IPS-NIHi7 (cell line): ENCODE measurements at regions not wholly inside any gene's neighbourhood (a gene's known extent, or its start where the extent isn't known, plus 50 kb on each side); places are given as distances from the start of the nearest gene placed in this dataset.
"Not testable (repeated sequence)": the region's sequence is repeated elsewhere in the genome, so short reads cannot be mapped to it uniquely, and the experiment has no call there.

Source experiments
- DNase-seq: peaks from one replicate; pipeline ENCODE4 v3.0.0; 2012; ENCODE audit warnings: mixed read lengths; ENCODE audit errors: extremely low spot score

DNA sequence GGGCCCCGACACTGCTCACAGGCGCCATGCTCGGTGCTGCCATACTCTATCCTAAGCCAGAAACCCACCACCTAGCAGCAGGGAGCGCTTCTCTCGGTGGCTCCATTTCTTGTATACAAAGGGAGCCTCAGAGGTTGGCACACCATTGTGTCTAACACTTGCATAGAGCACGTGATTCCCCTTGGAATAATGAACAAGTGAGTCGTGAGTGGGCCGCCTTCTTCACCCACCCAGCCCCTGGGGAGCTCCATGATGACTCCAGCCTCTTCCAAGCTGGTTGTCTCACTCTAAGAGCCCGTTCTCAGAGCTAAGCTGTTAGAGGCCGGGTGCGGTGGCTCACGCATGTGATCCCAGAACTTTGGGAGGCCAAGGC is 82.3 kb upstream of the ZNF469 start:
- DNase-seq = no peak

GRCh38 chr16:88301431-88301830 is 81.3 kb upstream of the ZNF469 start:
- no peak for DNase-seq

DNA sequence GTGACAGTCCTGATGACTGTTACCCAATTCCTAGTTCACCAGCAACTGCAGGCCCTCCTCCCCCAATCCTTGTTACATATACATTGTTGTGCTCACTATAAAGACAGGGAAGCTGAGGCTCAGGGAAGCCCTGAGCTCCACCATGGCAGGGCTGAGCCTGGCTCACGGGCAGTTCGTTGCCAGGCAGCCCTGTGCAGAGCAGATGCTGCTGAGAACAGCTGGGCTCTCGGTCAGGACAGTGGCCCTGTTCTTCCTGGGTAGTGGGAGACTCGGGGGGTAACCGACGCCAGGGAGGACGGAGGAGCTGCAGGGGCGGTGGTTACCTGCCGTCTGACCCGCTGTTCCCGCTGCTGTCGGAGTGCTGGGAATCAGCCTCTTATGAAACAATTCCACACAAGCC is 80.9 kb upstream of the ZNF469 start:
- no peak for DNase-seq

GRCh38 chr16:88302666-88303065 is 80.1 kb upstream of the ZNF469 start:
- no peak for DNase-seq

DNA sequence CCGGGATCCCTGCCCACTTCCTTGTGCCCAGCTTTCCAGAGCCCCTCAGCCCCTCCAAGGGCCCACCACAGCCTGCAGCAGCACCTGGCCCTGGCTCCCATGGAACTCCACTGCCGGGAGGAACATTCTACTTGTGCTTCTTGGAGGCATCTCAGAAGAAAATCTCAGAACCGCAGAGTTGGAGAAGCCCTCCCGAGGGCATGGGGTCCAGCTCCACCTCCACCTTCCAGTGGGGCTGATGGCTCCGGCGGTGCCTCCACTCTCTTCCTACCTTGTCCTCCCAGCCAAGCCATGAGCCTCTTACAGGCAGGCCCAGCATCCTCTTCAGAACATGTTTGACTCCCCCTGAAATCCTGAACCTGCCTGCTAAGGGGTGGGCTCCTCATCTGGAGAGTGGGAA is 79.4 kb upstream of the ZNF469 start:
- DNase-seq = no peak

DNA sequence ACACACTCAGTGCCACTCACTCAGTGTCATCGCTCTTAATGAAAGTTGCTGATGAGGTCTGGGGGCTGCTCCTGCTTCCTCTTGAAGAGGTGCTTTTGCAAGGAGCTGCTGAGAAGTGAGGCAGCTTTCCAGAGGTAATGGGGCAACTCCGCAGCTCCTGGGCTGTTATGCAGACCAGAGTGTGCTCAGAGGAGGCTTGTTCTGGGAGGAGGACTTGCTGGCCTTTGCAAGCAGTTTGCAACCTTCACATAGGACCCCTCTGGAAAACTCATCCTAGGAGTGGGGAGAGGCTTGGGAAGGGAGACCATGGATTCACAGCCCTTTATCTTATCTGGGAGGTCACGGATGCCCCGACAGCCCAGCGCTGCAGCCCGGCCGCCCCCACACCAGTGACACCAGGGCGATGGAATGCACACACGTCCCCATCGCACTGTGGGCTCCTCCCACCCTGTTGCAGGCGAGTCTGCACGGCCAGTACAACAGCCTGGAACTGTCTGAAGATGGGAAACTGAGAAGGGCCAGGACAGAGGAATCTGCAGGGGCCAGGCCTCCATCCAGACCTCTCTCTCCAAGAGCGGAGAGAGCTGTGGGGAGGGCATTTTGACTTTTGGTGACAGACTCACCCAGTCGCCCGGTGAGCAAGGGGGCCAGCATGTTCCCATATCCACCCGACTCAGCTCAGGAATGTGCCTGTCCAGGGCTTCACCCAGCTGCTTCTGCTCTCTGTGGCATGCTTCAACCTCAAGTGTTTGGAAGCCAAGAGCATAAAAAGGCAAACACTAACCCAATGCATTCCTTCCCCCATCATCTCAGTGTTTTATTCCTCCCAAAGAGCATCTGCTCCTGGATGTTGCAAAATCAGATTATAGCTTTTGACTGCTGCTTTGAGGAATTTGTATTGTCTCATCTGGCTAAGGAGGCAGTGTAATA is 78.6 kb upstream of the ZNF469 start:
- DNase-seq = peak; percentile 65

DNA sequence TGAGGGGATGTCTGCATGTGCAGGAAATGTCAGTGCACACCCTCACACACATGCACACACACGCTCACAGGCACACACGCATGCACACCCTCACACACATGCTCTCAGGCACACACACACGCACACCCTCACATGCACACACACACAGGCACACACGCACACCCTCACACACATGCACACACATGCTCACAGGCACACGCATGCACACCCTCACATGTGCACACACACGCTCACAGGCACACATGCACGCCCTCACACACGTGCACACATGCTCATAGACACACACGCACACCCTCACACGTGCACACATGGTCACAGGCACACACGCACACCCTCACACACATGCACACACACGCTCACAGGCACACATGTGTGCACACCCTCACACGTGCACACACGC is 77.6 kb upstream of the ZNF469 start:
- DNase-seq = no peak

GRCh38 chr16:88306411-88306810 is 76.3 kb upstream of the ZNF469 start:
- no peak for DNase-seq

GRCh38 chr16:88306860-88307545 is 75.8 kb upstream of the ZNF469 start:
- no peak for DNase-seq

GRCh38 chr16:88308441-88309173 is 74.2 kb upstream of the ZNF469 start:
- no peak for DNase-seq

DNA sequence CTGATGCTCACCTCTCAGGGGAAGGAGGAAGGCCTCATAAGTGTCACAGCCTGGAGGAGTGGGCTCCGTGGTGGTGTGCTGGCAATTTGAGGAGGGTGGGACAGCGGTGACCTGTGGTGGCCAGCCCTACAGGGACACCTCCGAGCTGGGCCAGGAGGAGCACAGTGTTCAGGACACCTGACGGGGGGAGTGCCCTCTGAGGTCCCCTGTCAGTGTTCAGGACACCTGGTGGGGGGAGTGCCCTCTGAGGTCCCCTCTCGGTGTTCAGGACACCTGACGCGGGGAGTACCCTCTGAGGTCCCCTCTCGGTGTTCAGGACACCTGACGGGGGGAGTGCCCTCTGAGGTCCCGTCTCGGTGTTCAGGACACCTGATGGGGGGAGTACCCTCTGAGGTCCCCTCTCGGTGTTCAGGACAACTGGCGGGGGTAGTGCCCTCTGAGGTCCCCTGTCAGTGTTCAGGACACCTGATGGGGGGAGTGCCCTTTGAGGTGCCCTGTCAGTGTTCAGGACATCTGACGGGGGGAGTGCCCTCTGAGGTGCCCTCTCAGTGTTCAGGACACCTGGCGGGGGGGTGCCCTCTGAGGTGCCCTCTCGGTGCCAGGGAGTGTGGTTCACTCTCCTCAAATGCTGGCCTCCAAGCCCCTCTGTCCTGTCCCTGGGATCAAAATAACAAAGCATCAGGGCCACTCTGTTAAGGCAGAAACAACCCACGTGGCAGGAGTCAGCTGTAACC is 73.4 kb upstream of the ZNF469 start:
- DNase-seq = no peak

DNA sequence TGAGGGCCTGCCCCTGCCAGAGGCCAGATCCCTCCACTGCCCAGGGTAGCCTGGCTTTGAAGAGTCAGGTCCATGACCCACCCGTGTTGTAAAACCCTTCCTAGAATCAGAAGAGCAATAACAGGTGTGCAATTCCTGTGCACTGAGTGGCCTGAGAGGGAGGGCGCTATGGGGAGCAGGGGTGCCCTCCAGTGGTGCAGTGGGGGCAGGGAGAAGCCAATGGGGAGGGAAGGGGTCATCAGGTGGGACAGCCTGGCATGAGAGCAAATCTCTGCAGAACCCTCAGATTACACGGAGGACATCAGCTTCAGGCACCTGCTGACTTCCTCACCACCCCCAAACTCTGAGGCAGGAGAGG is 72.9 kb upstream of the ZNF469 start:
- peak; percentile 67 for DNase-seq

DNA sequence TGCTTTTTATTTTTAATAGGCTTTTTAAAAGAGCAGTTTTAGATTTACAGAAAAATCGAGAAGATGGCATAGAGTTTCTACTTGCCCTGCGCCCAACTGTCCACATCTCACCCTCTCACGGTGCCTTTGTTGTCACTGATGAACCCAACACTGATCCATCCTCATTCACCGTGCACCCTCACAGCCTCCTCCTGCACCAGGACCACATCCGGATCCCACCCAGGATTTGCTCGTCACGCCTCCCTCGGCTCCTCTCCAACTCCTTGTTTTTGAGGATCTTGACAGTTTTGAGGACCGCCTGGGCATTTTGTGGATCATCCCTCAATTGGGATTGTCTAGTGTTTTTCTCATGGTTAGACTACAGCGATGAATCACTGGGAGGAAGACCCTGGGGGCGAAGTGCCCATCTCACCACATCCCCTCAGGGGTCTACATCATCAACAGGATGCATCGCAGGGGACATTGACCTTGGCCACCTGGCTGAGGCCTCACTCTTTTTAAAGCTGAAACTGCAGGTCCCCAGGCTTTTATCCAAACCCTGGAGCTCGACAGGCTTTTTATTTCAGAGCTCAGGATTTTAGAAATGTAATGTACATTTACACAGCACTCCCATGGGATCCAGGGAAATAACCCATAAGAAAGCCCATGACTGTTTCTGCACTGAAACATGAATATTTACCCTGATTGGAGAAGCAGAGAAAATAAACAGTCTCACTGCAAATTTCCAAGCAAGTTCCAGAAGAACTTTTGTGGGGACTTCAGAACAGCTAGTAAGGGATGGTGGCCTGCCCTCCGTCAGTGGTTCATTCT is 71.8 kb upstream of the ZNF469 start:
- DNase-seq = no peak

GRCh38 chr16:88311860-88312259 is 70.9 kb upstream of the ZNF469 start:
- DNase-seq = not testable (repeated sequence)

GRCh38 chr16:88312732-88313131 is 70.0 kb upstream of the ZNF469 start:
- DNase-seq = no peak

DNA sequence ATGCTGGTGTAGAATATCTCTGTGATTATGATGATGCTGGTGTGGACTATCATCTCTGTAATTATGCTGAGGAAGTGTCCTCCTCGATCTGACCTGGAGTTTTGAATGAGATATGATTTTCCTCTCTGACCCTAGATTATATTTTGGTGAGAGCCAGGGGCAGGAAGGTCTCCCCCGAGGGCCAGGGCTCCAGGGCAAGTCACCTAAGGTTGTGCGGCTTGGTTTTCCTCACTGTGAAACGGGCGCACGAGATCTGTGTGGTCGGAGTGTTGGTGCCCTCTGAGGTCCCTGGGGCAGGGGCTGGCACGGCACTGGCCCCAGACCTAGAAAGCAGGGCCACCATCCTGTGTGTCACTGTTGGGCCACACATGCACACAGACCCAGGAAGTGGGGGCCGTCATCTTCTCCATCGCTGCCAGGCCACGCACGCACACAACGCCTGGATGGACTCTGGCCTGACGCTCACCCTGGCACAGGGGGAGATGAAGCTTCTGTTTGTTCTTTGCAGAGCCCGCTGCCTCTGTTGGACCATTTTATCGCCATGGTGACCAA is 67.7 kb upstream of the ZNF469 start:
- DNase-seq = no peak

- DNase-seq = peak; percentile 72
Measured at GRCh38 chr16:88315543-88316105, 67.1 kb upstream of the ZNF469 start.

DNA sequence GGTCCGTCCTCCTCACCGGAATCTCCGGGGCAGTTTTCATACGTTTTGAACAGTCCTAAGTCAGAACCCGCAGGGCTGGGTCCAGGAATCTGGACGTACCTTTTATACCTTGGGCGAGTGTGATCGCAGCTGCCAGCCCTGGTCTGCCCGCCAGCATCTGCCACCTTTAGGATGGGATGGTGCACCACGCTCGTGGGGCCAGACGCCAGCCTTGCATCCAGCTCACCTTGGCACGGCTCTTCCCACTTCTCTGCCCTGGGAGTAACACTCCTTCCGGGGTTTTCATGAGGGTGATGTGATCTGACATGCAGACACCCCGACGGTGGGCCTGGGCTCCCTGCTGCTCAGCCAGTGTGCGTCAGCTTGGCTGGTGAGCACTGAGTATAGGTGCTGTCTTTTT is 66.6 kb upstream of the ZNF469 start:
- DNase-seq = no peak

DNA sequence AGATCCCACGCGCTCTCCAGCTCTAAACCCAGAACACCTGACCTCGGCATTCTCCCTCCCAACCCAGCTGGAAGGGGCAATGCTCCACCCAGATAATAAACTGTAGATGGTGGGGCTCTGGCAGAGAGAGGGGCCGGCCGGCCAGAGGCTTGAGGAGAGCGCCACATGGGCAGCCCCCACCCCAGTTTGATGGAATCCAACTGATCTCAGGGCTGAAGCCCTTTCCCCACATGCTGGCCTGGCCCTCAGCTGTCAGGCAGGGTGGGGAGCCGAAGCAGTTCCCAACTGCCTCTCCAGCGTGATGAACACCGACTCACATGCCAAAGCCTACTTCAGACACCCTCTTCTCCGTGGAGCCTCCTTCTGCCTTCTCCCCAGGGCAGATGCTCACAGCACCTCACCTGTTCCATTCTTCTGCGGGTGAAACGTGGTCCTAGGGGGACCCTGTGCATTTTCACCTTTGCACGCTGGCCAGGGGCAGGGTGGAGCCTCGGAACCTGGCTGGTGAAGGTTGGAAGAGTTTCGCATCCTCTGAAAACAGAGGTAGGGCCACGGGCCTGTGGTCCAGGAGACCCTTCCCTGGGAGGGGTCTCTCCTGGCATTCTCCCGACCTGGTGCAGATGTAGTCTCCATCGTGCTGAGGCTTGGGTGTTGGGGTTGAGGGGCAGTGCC is 65.7 kb upstream of the ZNF469 start:
- DNase-seq = no peak

GRCh38 chr16:88317613-88317965 is 65.2 kb upstream of the ZNF469 start:
- DNase-seq = no peak
